ENCODE measurements at regions not wholly inside any gene's neighbourhood (a gene's known extent, or its start where the extent isn't known, plus 50 kb on each side); places are given as distances from the start of the nearest gene placed in this dataset.
A peak's percentile ranks its signal among the peaks of the same experiment; 100 is the strongest.

- TF ChIP-seq CTCF (IDR thresholded peaks at IDR 0.05) (no peak), POLR2A (IDR thresholded peaks at IDR 0.05) (no peak)
- DNase-seq: no peak
- Histone ChIP-seq H3K4me1 (no peaks in the 10 kb centered on the region), H3K27me3 (no peaks in the 10 kb centered on the region), H3K36me3 (replicated peaks in 1 of 2; ENCODE audit: insufficient read depth in 1 of 2, low read depth in 2 of 2) (no peaks in the 10 kb centered on the region), H3K27ac (no peak overlapping the region), H3K9me3 (no peaks in the 10 kb centered on the region), H3K4me3 (no peak overlapping the region)
- 28 to 58% methylated on average over 1 of the region's 1 CpG for WGBS, 2 donors
- ATAC-seq: no peak
- intact Hi-C loops (cut with DNase I): no loop called here
These were observed 1047.5 kb upstream of the CNTNAP5 start for GRCh38 chr2:122977580-122977979.

- 54 to 56% methylated on average over 5 of the region's 5 CpGs for WGBS, 2 donors
- Histone ChIP-seq H3K27ac (no peak overlapping the region), H3K4me3 (no peak overlapping the region), H3K4me1 (no peaks in the 10 kb centered on the region), H3K36me3 (replicated peaks in 1 of 2; ENCODE audit: insufficient read depth in 1 of 2, low read depth in 2 of 2) (no peaks in the 10 kb centered on the region), H3K27me3 (no peaks in the 10 kb centered on the region), H3K9me3 (no peaks in the 10 kb centered on the region)
- no peak for ATAC-seq
- intact Hi-C loops (cut with DNase I): no loop called here
- peak in 1 of 4 donors; percentile 12 for DNase-seq
- TF ChIP-seq CTCF (IDR thresholded peaks at IDR 0.05) (no peak), POLR2A (IDR thresholded peaks at IDR 0.05) (no peak)
These were observed 1044.4 kb upstream of the CNTNAP5 start for GRCh38 chr2:122980671-122981070.

- no peak for DNase-seq
- H3K4me1 ChIP-seq: no peaks in the 10 kb centered on the region
- no peaks in the 10 kb centered on the region for H3K9me3 ChIP-seq
- intact Hi-C loops (cut with DNase I): no loop called here
- no peak for ATAC-seq
- H3K27ac ChIP-seq: no peak overlapping the region
- TF ChIP-seq POLR2A (IDR thresholded peaks at IDR 0.05): no peak
- no peak for TF ChIP-seq CTCF (IDR thresholded peaks at IDR 0.05)
- 26 to 46% methylated on average over 1 of the region's 1 CpG for WGBS, 2 donors
- no peaks in the 10 kb centered on the region for H3K27me3 ChIP-seq
- H3K4me3 ChIP-seq: no peak overlapping the region
- no peaks in the 10 kb centered on the region for H3K36me3 ChIP-seq (replicated peaks in 1 of 2; ENCODE audit: insufficient read depth in 1 of 2, low read depth in 2 of 2)
These were observed 1042.2 kb upstream of the CNTNAP5 start for GRCh38 chr2:122982936-122983335.

DNA sequence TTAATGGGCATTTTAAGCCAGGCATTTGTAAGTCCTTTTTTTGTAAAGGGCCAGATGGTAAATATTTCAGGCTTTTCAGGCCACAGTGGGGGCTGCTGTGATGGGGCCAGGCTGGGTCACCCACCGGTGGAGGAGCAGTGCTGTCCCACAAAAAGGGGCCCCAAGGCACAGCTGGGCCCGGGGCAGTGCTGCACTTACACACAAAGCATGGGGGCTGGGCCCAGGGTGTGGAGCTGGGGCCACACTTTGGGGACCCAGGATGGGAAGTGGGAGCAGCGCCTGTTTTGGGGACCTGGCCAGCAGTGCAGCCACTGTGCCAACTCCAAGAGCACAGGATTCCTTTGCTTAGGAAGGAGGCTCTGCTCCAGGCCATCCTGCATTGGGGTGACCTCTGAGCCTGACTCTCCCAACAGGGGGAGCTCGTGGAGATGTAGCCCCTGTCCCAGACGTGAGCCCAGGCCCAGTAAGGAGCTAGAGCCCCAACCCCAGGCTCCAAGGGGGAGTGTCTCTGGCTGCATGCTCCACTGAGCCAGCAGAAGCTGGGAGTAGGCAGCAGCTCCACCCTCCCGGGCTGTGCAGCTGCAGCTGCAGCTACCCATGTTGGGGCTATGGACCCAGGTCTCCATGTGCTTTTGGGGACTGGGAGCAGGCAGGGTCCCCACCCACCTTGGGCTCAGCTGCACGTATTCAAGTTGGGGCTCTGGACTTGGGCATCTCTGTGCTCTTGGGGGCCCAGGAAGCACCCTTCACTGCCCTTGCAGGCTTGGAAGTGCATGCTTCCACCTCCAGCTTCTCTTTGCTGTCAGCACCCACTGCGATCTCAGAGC lies 1036.5 kb upstream of the CNTNAP5 start:
- Histone ChIP-seq H3K4me3 (no peak overlapping the region), H3K27me3 (no peaks in the 10 kb centered on the region), H3K9me3 (no peaks in the 10 kb centered on the region), H3K4me1 (no peaks in the 10 kb centered on the region), H3K27ac (no peak overlapping the region), H3K36me3 (replicated peaks in 1 of 2; ENCODE audit: insufficient read depth in 1 of 2, low read depth in 2 of 2) (no peaks in the 10 kb centered on the region)
- 38 to 68% methylated on average over 1 to 8 of the region's 8 CpGs for WGBS, 2 donors
- DNase-seq (no peak), ATAC-seq (no peak)
- TF ChIP-seq POLR2A (IDR thresholded peaks at IDR 0.05) (no peak), CTCF (IDR thresholded peaks at IDR 0.05) (no peak)
- intact Hi-C loops (cut with DNase I): no loop called here

- Histone ChIP-seq H3K27ac (no peak overlapping the region), H3K4me3 (no peak overlapping the region), H3K36me3 (replicated peaks in 1 of 2; ENCODE audit: insufficient read depth in 1 of 2, low read depth in 2 of 2) (no peaks in the 10 kb centered on the region), H3K27me3 (no peaks in the 10 kb centered on the region), H3K9me3 (no peaks in the 10 kb centered on the region), H3K4me1 (no peaks in the 10 kb centered on the region)
- DNase-seq (no peak), ATAC-seq (no peak)
- TF ChIP-seq CTCF (IDR thresholded peaks at IDR 0.05) (no peak), POLR2A (IDR thresholded peaks at IDR 0.05) (no peak)
- WGBS, 2 donors: 30 to 65% methylated on average over 1 of the region's 1 CpG
- intact Hi-C loops (cut with DNase I): no loop called here
These were observed 1031.5 kb upstream of the CNTNAP5 start for GRCh38 chr2:122993592-122993991.

Data from body of pancreas (tissue), 4 donors.